ENCODE measurements at regions not wholly inside any gene's neighbourhood (a gene's known extent, or its start where the extent isn't known, plus 50 kb on each side); places are given as distances from the start of the nearest gene placed in this dataset.

- no peak for DNase-seq
These were observed 1622.8 kb downstream of the HACE1 start for GRCh38 chr6:103236923-103237322.

- no peak for DNase-seq
These were observed 1628.5 kb downstream of the HACE1 start for GRCh38 chr6:103231181-103231580.

GRCh38 chr6:103215847-103216246 lies 1643.9 kb downstream of the HACE1 start:
- no peak for DNase-seq

GRCh38 chr6:103210686-103211085 lies 1649.0 kb downstream of the HACE1 start:
- DNase-seq, result no peak

GRCh38 chr6:103198386-103198785 lies 1661.3 kb downstream of the HACE1 start:
- DNase-seq, result no peak

- no peak for DNase-seq
These were observed 1666.3 kb downstream of the HACE1 start for GRCh38 chr6:103193413-103193812.

GRCh38 chr6:103191391-103192093 lies 1668.2 kb downstream of the HACE1 start:
- DNase-seq, result no peak

- no peak for DNase-seq
These were observed 1674.9 kb downstream of the HACE1 start for GRCh38 chr6:103184776-103185175.

- no peak for DNase-seq
These were observed 1675.8 kb downstream of the HACE1 start for GRCh38 chr6:103183831-103184411.

- DNase-seq, result no peak
These were observed 1681.5 kb downstream of the HACE1 start for GRCh38 chr6:103178193-103178592.

- DNase-seq, result no peak
These were observed 1681.9 kb downstream of the HACE1 start for GRCh38 chr6:103177791-103178190.

- no peak for DNase-seq
These were observed 1684.7 kb downstream of the HACE1 start for GRCh38 chr6:103175056-103175455.

GRCh38 chr6:103167345-103168071 lies 1692.2 kb downstream of the HACE1 start:
- DNase-seq, result no peak

- no peak for DNase-seq
These were observed 1704.7 kb downstream of the HACE1 start for GRCh38 chr6:103154779-103155572.

- no peak for DNase-seq
These were observed 1706.7 kb downstream of the HACE1 start for GRCh38 chr6:103153016-103153415.

- no peak for DNase-seq
These were observed 1716.8 kb downstream of the HACE1 start for GRCh38 chr6:103142902-103143301.

- no peak for DNase-seq
These were observed 1719.3 kb downstream of the HACE1 start for GRCh38 chr6:103140308-103141027.

- no peak for DNase-seq
These were observed 1720.3 kb downstream of the HACE1 start for GRCh38 chr6:103139377-103139776.

GRCh38 chr6:103124471-103124870 lies 1731.0 kb downstream of the GRIK2 start:
- DNase-seq, result no peak

GRCh38 chr6:103122766-103123601 lies 1729.5 kb downstream of the GRIK2 start:
- DNase-seq, result peak; percentile 62

- no peak for DNase-seq
These were observed 1725.5 kb downstream of the GRIK2 start for GRCh38 chr6:103119056-103119455.

- DNase-seq, result no peak
These were observed 1721.1 kb downstream of the GRIK2 start for GRCh38 chr6:103114582-103114981.

Measured in NCI-H2107 (cell line).